ENCODE measurements at regions not wholly inside any gene's neighbourhood (a gene's known extent, or its start where the extent isn't known, plus 50 kb on each side); places are given as distances from the start of the nearest gene placed in this dataset.

GRCh38 chr12:66963901-66964300 is 285.0 kb upstream of the GRIP1 start:
- no peaks in the 10 kb centered on the region for H3K4me1 ChIP-seq
- DNase-seq = no peak
- intact Hi-C loops (cut with DNase I; ENCODE audit: low total_unique reads) = no loop called here
- no peak overlapping the region for H3K27ac ChIP-seq
- H3K36me3 ChIP-seq (ENCODE audit: low read depth, missing control alignments) = no peaks in the 10 kb centered on the region
- WGBS, 2 donors = 92 to 93% methylated on average over 4 of the region's 4 CpGs
- no peaks in the 10 kb centered on the region for H3K9me3 ChIP-seq
- TF ChIP-seq POLR2A (IDR thresholded peaks at IDR 0.05) (no peak), CTCF (IDR thresholded peaks at IDR 0.05) (no peak)
- no peak overlapping the region for H3K4me3 ChIP-seq
- no peaks in the 10 kb centered on the region for H3K27me3 ChIP-seq

- DNase-seq = no peak
- intact Hi-C loops (cut with DNase I; ENCODE audit: low total_unique reads) = no loop called here
- Histone ChIP-seq H3K27ac (no peak overlapping the region), H3K36me3 (ENCODE audit: low read depth, missing control alignments) (no peaks in the 10 kb centered on the region), H3K4me1 (no peaks in the 10 kb centered on the region), H3K4me3 (no peak overlapping the region), H3K27me3 (no peaks in the 10 kb centered on the region), H3K9me3 (no peaks in the 10 kb centered on the region)
- WGBS, 2 donors = 75 to 78% methylated on average over 2 of the region's 2 CpGs
- TF ChIP-seq CTCF (IDR thresholded peaks at IDR 0.05) (no peak), POLR2A (IDR thresholded peaks at IDR 0.05) (no peak)
These were observed 285.8 kb upstream of the GRIP1 start for GRCh38 chr12:66964629-66965028.

GRCh38 chr12:66965621-66966020 is 286.7 kb upstream of the GRIP1 start:
- Histone ChIP-seq H3K27me3 (no peaks in the 10 kb centered on the region), H3K9me3 (no peaks in the 10 kb centered on the region), H3K4me3 (no peak overlapping the region), H3K36me3 (ENCODE audit: low read depth, missing control alignments) (no peaks in the 10 kb centered on the region), H3K27ac (no peak overlapping the region), H3K4me1 (no peaks in the 10 kb centered on the region)
- no peak for DNase-seq
- TF ChIP-seq POLR2A (IDR thresholded peaks at IDR 0.05) (no peak), CTCF (IDR thresholded peaks at IDR 0.05) (no peak)
- 90 to 100% methylated on average over 1 of the region's 1 CpG for WGBS, 2 donors
- intact Hi-C loops (cut with DNase I; ENCODE audit: low total_unique reads) = no loop called here

GRCh38 chr12:66971816-66972215 is 292.9 kb upstream of the GRIP1 start:
- TF ChIP-seq CTCF (IDR thresholded peaks at IDR 0.05) = no peak
- no peak for TF ChIP-seq POLR2A (IDR thresholded peaks at IDR 0.05)
- Histone ChIP-seq H3K36me3 (ENCODE audit: low read depth, missing control alignments) (no peaks in the 10 kb centered on the region), H3K4me3 (no peak overlapping the region), H3K27ac (no peak overlapping the region), H3K4me1 (no peaks in the 10 kb centered on the region), H3K9me3 (no peaks in the 10 kb centered on the region), H3K27me3 (no peaks in the 10 kb centered on the region)
- no peak for DNase-seq
- intact Hi-C loops (cut with DNase I; ENCODE audit: low total_unique reads) = no loop called here
- WGBS, 2 donors = 82 to 85% methylated on average over 5 of the region's 5 CpGs

GRCh38 chr12:66976526-66976925 is 292.6 kb upstream of the CAND1 start:
- Histone ChIP-seq H3K27ac (no peak overlapping the region), H3K36me3 (ENCODE audit: low read depth, missing control alignments) (no peaks in the 10 kb centered on the region), H3K9me3 (no peaks in the 10 kb centered on the region), H3K4me1 (no peaks in the 10 kb centered on the region), H3K27me3 (no peaks in the 10 kb centered on the region), H3K4me3 (no peak overlapping the region)
- DNase-seq = no peak
- TF ChIP-seq POLR2A (IDR thresholded peaks at IDR 0.05) = no peak
- TF ChIP-seq CTCF (IDR thresholded peaks at IDR 0.05) = no peak
- intact Hi-C loops (cut with DNase I; ENCODE audit: low total_unique reads) = no loop called here

All from testis (tissue), 2 donors.